ENCODE measurements at regions not wholly inside any gene's neighbourhood (a gene's known extent, or its start where the extent isn't known, plus 50 kb on each side); places are given as distances from the start of the nearest gene placed in this dataset.

DNA sequence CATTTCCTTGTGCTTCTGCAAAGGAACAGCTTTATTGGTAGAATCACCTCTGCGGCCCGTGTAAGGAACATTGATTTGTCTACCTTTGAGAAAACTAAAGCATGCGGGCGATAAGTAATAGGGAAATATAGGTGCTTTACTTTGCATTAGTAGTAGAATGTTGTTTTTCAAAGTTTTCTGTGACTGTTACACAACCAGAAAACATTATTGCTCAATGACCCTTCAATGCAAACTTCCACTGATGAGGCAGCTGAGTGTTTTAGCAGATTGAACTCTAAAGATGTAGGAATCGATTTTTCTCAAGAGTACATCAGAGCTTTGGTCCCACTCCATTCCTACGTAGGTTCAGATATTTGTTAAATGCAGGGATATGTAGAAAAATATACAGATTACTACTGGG, 427.8 kb downstream of the DNAJB9 start:
- TF ChIP-seq, protein P1, sequence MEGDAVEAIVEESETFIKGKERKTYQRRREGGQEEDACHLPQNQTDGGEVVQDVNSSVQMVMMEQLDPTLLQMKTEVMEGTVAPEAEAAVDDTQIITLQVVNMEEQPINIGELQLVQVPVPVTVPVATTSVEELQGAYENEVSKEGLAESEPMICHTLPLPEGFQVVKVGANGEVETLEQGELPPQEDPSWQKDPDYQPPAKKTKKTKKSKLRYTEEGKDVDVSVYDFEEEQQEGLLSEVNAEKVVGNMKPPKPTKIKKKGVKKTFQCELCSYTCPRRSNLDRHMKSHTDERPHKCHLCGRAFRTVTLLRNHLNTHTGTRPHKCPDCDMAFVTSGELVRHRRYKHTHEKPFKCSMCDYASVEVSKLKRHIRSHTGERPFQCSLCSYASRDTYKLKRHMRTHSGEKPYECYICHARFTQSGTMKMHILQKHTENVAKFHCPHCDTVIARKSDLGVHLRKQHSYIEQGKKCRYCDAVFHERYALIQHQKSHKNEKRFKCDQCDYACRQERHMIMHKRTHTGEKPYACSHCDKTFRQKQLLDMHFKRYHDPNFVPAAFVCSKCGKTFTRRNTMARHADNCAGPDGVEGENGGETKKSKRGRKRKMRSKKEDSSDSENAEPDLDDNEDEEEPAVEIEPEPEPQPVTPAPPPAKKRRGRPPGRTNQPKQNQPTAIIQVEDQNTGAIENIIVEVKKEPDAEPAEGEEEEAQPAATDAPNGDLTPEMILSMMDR (IDR thresholded peaks at IDR 0.05; ENCODE audit: low read depth, low read length, poor library complexity, severe bottlenecking) = no peak
- no peak for TF ChIP-seq EZH2phosphoT487 (IDR thresholded peaks at IDR 0.05; ENCODE audit: borderline replicate concordance, low read length)
